ENCODE measurements at regions not wholly inside any gene's neighbourhood (a gene's known extent, or its start where the extent isn't known, plus 50 kb on each side); places are given as distances from the start of the nearest gene placed in this dataset.

DNA sequence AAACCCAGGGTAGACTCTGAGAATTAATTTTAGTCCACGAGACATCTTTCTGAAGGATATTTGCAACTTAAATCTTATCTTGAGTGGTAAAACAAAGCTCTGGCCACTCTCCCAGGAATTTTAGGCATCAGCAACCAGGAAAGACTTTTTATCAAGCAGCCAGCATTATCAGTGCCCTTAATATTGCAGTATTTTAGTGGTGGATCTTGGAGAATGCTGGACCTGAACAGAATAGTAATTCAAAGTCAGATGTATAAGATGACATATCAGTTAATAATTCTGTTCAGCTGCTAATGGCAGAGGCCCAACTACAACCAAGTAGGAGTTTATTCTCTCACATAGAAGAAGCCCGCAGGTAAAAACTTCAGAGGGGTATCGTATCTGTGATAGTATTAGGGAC, 59.0 kb upstream of the CRY1 start (continued):
- no peak for TF ChIP-seq EP300 (IDR thresholded peaks at IDR 0.05; ENCODE audit: borderline replicate concordance in 1 of 2, low read depth in 2 of 2, low read length in 2 of 2)
- no peak for TF ChIP-seq HDAC6 (IDR thresholded peaks at IDR 0.05; ENCODE audit: low read depth, low read length)
- TF ChIP-seq RFX5 (IDR thresholded peaks at IDR 0.05; ENCODE audit: borderline replicate concordance, low read depth, low read length) = no peak
- no peak for TF ChIP-seq GABPA (IDR thresholded peaks at IDR 0.05; ENCODE audit: borderline replicate concordance, insufficient read depth, low read length)
- no peak for TF ChIP-seq KDM4A (IDR thresholded peaks at IDR 0.05; ENCODE audit: low read depth, low read length, severe bottlenecking)
- TF ChIP-seq TBP (IDR thresholded peaks at IDR 0.05; ENCODE audit: low read depth, low read length) = no peak
- TF ChIP-seq NANOG (IDR thresholded peaks at IDR 0.05; ENCODE audit: insufficient read depth, low read depth, low read length, poor library complexity, severe bottlenecking) = no peak

All from H1 (cell line).